Urinary bladder (tissue), 3 donors: ENCODE measurements at regions not wholly inside any gene's neighbourhood (a gene's known extent, or its start where the extent isn't known, plus 50 kb on each side); places are given as distances from the start of the nearest gene placed in this dataset.

Experiments used
- DNase-seq: peaks from one replicate; pipeline ENCODE4 v3.0.0-alpha.2; 2015; ENCODE audit errors: extremely low spot score
- H3K27ac ChIP-seq: one replicate; pipeline ENCODE4 v1.5.1; 2013; ENCODE audit warnings: low read depth, mild to moderate bottlenecking, moderate library complexity
- H3K36me3 ChIP-seq: one replicate; pipeline ENCODE4 v1.6.1; 2013; ENCODE audit warnings: mild to moderate bottlenecking, moderate library complexity; ENCODE audit not compliant: insufficient read depth
- H3K4me1 ChIP-seq: one replicate; pipeline ENCODE4 v1.6.1; 2013; ENCODE audit warnings: mild to moderate bottlenecking, moderate library complexity; ENCODE audit not compliant: insufficient read depth
- H3K4me3 ChIP-seq: one replicate; pipeline ENCODE4 v1.5.1; 2013; ENCODE audit warnings: low read depth, low read length
- WGBS: extraction: QIAGEN DNeasy Blood & Tissue Kit; methylation state at CpG from one replicate; pipeline ENCODE4 v1.1.7; 2013; 5-methylcytosine and 5-hydroxymethylcytosine counted together
- donor health status: healthy with polysubstance abuse.
- donor health status: healthy.

DNA sequence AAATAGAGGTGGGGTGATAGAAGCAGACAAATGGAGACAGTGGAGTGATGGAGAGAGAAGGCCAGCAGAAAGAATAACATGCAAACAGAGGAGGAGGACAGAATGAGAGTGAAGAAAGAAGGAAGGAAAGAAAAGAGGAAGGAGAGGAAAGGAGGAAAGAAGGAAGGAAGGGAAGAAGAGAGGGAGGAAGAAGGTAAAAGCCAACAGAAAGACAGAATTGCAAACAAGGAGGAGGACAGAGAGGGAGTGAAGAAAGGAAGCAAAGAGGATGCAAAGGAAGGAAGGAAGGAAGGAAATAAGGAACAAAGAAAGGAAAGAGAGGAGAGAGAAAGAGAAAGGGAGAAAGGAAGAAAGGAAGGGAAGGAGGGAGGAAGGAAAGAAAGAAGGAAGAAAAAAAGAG lies 444.0 kb downstream of the IRS1 start:
- Histone ChIP-seq H3K36me3 (no peaks in the 10 kb centered on the region), H3K27ac (no peak overlapping the region), H3K4me1 (no peaks in the 10 kb centered on the region), H3K4me3 (no peak overlapping the region)
- no peak for DNase-seq

DNA sequence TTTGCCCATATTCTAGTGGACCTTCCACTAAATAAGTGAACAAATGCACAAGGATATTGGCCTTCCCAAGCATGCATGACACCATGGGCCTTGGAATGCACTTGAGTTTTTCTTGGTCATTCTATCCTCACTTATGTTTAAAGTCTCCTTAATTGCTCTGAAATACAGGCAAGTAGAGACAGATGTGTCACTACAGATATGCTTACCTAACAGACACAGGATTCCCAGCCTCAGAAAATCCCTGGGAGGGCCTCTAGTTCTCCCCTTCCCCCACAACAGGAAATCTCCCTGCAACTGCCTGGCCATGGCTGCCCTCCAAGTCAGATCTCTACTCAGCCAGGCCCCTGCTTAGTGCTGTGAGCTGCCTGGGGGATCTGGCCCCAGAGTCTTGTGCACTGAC lies 445.2 kb downstream of the IRS1 start:
- Histone ChIP-seq H3K36me3 (no peaks in the 10 kb centered on the region), H3K27ac (no peak overlapping the region), H3K4me1 (no peaks in the 10 kb centered on the region), H3K4me3 (no peak overlapping the region)
- no peak for DNase-seq

DNA sequence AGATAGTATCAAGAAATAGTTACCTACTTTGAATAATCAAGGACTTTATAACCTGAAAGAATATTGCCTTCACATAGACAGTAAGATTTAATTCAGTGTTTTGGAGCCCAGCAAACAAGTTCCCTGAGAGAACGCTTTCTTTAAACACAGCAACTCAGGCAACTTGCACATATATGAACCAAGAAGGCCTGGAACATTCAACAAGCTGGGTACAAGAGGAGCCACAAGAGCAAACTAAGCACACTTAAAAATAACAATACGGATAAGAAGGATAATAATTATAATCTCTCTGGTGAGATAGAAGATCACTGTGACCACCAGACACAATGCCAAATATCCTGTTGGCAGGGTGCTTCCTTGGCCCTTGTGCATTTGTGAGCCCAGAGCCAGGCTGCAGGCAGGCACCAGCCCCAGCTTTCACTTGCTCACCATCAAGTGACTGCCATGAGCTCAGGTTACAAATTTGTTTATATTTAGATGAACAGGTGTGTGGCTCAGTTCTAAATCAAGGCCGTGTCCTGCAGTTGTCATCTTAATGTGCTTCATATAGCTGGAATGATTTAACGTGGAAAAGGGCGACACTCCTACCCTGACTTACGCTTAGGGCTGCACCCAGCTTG lies 446.6 kb downstream of the IRS1 start:
- no peak for DNase-seq
- WGBS = 78% methylated on average over 6 of the region's 6 CpGs
- no peaks in the 10 kb centered on the region for H3K4me1 ChIP-seq
- H3K27ac ChIP-seq = no peak overlapping the region
- no peaks in the 10 kb centered on the region for H3K36me3 ChIP-seq
- no peak overlapping the region for H3K4me3 ChIP-seq

DNA sequence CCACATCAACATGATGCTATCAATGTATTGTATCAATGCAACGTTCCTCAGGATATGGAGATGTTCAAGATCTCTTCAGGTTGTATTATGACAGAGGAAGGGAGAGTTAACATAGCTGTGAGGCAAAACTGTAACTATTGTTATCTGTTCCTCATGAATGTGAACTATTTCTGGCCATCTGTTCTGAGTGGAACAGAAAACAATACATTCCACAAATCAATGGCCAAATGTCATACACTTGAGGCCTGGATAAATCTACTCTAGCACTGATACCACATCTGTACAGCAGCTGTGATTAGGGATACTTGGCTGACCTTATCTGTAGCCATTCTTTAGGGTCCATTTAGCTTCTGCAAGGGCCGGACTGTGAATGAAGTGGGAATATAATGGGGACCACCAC lies 447.9 kb downstream of the IRS1 start:
- no peaks in the 10 kb centered on the region for H3K4me1 ChIP-seq
- DNase-seq = no peak
- WGBS = 84% methylated on average over 2 of the region's 2 CpGs
- no peak overlapping the region for H3K4me3 ChIP-seq
- H3K36me3 ChIP-seq = no peaks in the 10 kb centered on the region
- no peak overlapping the region for H3K27ac ChIP-seq

DNA sequence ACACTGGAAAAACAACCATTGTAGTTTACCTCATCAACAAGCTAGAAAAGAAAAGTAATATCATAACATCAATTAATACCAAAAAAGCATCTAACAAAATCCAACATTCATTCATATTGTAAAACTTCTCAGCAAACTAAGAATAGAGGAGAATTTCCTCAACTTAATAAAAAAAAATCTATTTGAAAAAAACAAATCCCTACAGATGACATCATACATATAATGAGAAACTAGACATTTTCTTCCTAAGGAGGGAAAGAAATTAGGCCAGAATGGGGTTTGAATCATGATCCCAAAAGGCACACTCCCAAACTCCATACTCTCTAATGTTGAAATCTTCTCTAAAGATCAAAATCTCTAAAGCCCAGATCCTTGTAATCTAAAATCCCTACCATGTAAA lies 460.0 kb downstream of the IRS1 start:
- H3K4me1 ChIP-seq = no peaks in the 10 kb centered on the region
- H3K27ac ChIP-seq = no peak overlapping the region
- H3K36me3 ChIP-seq = no peaks in the 10 kb centered on the region
- H3K4me3 ChIP-seq = no peak overlapping the region
- DNase-seq = no peak

DNA sequence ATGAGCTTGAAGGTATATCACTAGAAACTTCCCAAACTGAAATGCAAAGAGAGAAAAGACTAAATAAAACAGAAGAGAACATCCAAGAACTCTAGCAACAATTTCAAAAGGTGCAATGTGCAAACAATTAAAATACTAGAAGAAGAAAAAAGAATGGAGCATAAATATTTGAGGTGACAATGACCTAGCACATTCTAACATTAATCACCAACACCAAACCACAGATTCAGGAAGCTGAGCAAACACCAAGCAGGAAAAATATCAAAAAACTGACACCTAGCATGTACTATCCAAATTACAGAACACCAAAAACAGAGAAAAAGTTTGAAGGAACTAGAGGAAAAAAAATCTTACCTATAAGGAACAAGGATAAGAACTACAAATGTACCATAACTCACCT lies 460.8 kb downstream of the IRS1 start:
- Histone ChIP-seq H3K27ac (no peak overlapping the region), H3K36me3 (no peaks in the 10 kb centered on the region)
- no peak for DNase-seq

DNA sequence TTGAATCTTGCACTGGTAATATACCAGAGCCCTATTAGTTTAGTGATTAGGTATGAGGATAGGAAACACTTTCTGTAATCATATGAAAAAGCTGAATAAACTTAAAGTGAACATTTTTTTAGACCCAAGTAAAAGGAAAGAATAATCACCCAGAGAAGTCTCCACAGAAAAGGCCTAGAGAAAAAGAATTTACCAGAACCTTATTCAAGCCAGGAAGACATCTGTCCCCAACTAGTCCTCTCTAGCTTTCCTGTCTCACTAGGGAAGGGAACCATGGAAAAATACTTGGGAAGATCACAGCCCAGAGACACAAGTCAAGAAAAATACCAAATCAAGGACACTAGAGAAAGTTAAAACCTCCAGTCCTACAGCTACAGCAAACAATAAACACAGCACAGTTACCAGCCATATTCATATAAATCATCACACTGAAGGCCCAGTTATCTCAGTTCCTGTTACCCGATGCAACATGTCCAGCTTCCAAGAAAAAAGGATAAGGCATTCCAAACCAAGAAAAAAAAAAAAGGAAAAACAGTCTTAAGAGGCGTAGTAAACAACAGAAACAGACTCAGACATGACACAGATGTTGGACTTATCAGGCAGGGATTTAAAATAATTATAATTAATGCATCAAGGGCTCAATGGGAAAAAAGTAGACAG lies 461.5 kb downstream of the IRS1 start:
- H3K36me3 ChIP-seq = no peaks in the 10 kb centered on the region
- 28% methylated on average over 2 of the region's 2 CpGs for WGBS
- no peak for DNase-seq
- no peaks in the 10 kb centered on the region for H3K4me1 ChIP-seq
- no peak overlapping the region for H3K4me3 ChIP-seq
- H3K27ac ChIP-seq = peak overlapping the region; percentile 67

More for the DNA sequence above, 460.8 kb downstream of the IRS1 start:
- no peak overlapping the region for H3K4me3 ChIP-seq
- no peaks in the 10 kb centered on the region for H3K4me1 ChIP-seq

DNA sequence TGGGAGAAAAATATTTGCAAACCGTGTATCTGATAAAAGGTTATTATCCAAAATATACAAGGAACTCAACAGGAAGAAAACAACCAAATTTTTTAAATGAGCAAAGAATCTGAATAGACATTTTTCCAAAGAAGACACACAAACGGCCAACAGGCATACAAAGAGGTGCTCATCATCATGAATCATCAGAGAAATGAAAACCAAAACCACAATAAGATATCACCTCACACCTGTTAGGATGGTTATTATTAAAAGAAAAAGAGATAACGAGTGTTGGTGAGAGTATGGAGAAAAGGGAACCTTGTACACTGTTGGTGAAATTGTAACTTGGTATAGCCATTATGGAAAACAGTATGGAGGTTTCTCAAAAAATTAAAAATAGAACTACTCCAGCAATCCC lies 463.3 kb downstream of the IRS1 start:
- DNase-seq = no peak
- H3K27ac ChIP-seq = no peak overlapping the region
- no peak overlapping the region for H3K4me3 ChIP-seq
- H3K4me1 ChIP-seq = no peaks in the 10 kb centered on the region
- no peaks in the 10 kb centered on the region for H3K36me3 ChIP-seq
- WGBS = 87% methylated on average over 3 of the region's 3 CpGs

DNA sequence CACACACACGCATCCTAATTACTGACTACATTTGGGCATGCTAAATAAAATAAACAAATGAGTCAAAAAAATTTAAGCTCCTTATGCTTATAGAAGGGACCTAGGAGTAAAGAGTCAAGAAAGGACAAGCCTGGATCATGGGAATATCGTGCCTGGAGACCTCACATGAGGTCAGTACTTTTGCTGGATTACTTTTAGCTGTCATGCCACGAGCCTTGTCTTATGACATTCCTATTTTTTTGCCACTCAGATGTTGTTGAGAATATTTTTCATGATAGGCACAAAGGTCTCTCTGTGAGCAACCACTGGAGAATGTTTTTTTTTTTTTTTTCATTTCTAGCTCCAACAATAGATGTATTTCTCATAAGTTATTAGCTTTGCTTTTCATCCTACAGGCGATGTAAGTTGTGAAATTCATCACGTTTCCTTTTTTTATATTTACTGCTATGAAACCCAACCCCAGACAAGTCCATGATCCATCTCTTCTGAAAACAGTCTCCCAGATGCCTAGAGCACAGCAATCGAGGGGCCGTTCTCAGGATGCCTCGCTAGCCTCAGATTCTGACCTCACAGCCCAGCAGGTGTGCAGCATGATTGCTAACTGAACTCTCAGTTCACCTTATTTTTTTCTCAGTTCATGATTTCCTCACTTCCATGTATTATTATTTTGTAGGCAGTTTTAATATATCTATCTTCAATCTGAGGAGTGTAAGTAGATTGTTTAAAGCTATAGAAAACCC lies 464.5 kb downstream of the IRS1 start:
- WGBS = 84% methylated on average over 8 of the region's 8 CpGs
- no peaks in the 10 kb centered on the region for H3K4me1 ChIP-seq
- no peak for DNase-seq
- no peaks in the 10 kb centered on the region for H3K36me3 ChIP-seq
- no peak overlapping the region for H3K4me3 ChIP-seq
- H3K27ac ChIP-seq = no peak overlapping the region

DNA sequence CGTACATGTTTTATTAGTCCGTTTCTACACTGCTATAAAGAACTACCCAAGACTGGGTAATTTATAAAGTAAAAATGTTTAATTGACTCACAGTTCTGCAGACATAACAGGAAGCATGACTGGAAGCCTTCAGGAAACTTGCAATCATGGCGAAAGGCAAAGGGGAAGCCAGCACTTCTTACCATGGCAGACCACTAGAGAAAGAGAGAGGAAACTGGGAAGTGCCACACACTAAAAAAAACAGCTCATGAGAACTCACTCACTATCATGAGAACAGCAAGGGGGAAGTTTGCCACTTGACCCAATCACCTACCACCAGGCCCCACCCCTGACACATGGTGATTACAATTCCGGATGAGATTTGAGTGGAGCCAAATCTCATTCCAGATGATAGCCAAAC lies 466.2 kb downstream of the IRS1 start:
- Histone ChIP-seq H3K4me3 (no peak overlapping the region), H3K4me1 (no peaks in the 10 kb centered on the region), H3K27ac (no peak overlapping the region), H3K36me3 (no peaks in the 10 kb centered on the region)
- 93% methylated on average over 4 of the region's 4 CpGs for WGBS
- no peak for DNase-seq

DNA sequence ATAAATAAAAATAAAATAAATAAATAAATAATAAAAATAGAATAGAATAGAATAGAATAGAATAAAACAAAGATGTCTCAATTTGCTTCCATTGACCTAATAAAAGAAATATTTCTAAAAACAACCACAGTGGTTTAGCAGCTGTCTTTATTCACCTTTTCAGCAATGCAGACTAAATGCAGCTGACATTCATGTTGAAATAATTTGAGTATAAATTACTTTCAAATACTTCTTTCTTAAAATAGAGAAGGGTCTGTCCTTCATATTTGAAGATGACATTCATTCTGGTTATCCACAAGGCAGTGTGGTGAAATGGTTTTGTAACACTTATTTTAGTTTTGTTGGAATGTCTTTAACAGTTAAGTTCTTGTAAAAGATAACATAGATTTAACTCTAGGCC lies 469.4 kb downstream of the IRS1 start:
- H3K27ac ChIP-seq = no peak overlapping the region
- DNase-seq = no peak
- no peaks in the 10 kb centered on the region for H3K36me3 ChIP-seq
- H3K4me3 ChIP-seq = no peak overlapping the region
- H3K4me1 ChIP-seq = no peaks in the 10 kb centered on the region

DNA sequence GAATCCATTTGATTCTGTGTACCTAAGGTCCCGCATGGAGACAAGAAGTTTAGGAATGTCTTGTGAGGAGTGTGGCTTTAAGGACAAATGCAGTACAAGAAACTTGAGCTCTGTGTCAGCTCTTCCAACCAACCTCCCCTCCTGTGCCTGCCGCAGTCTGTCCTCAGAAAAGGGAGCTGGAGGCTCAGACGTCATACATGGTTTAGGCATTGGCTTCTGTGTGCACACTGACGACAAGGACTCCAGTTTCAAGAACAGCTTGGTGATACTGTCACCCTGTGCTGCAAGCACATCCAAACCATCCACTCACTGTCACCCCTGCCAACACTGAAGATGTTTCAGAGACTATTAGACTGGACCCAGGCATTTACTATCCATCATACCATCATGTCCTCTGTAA lies 470.4 kb downstream of the IRS1 start:
- no peak overlapping the region for H3K4me3 ChIP-seq
- H3K4me1 ChIP-seq = no peaks in the 10 kb centered on the region
- no peak overlapping the region for H3K27ac ChIP-seq
- no peaks in the 10 kb centered on the region for H3K36me3 ChIP-seq
- 97% methylated on average over 4 of the region's 4 CpGs for WGBS
- no peak for DNase-seq

DNA sequence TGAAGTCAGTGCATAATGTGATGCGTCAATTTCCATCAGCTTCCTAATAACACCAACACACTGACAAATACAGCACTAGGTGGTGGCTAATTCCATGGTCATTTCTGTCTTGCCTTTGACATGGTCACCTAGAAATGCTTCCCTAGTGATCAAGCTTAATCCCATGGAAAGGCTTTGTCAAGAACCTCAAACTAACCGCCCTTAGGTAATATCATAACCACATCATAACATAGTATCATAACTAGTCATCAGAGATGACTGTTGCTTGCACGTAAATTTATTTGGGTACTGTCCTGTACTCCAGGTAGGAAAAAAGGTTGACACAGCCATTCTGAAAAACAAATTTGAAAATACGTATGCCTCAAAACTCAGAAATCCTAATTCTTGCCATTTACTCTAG lies 471.8 kb downstream of the IRS1 start:
- Histone ChIP-seq H3K36me3 (no peaks in the 10 kb centered on the region), H3K4me3 (no peak overlapping the region), H3K27ac (no peak overlapping the region), H3K4me1 (no peaks in the 10 kb centered on the region)
- WGBS = 96% methylated on average over 4 of the region's 4 CpGs
- DNase-seq = no peak

DNA sequence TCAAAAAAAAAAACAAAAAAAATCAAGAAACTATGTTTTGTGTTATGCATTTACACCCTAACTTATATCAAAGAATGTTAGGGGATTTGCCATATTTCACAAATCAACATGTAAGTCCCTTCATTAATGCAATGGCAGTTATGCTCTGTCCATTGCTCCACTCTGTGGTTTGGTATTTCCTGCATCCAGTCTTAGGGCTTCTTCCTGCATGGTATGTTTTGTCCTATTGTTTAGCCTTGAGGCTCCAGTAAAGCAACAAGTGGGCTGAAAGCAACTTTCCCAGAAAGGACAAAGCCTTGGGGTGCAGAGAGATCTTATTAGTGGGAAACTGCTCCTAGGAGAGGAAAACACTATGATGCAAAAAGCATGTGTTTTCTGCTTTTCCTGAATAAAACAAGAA lies 474.1 kb downstream of the IRS1 start:
- Histone ChIP-seq H3K4me1 (no peaks in the 10 kb centered on the region), H3K4me3 (no peak overlapping the region), H3K36me3 (no peaks in the 10 kb centered on the region), H3K27ac (no peak overlapping the region)
- DNase-seq = no peak
